ENCODE measurements at regions not wholly inside any gene's neighbourhood (a gene's known extent, or its start where the extent isn't known, plus 50 kb on each side); places are given as distances from the start of the nearest gene placed in this dataset.

DNA sequence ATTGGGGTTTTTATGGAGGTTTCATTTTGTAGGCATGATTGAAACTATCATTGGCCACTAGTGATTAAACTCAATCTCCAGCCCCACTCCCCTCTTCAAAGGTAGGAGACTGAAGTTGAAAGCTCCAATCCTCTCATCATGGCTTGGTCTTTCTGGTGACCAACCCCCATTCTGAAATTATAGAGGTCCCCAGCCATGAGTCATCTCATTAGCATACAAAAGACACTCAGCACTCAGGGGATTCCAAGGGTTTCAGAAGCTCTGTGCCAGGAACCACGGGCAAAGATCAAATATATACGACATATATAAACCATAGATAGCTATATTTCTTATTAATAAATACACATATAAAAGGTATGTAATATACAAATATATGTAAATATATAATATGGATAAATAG, 256.0 kb upstream of the POU3F3 start:
- TF ChIP-seq RNF2 (IDR thresholded peaks at IDR 0.05; ENCODE audit: borderline replicate concordance, low read depth) (no peak), POLR2A (IDR thresholded peaks at IDR 0.05; ENCODE audit: low read length) (no peak), EP300 (IDR thresholded peaks at IDR 0.05) (no peak), NFE2L2 (conservative IDR thresholded peaks at IDR 0.05; ENCODE audit: low read length) (no peak), MAZ (IDR thresholded peaks at IDR 0.05; ENCODE audit: borderline replicate concordance, low read depth, low read length) (no peak), CEBPB (IDR thresholded peaks at IDR 0.05) (no peak), MAFK (IDR thresholded peaks at IDR 0.05; ENCODE audit: partially characterized antibody) (no peak), ESRRA (IDR thresholded peaks at IDR 0.05; ENCODE audit: borderline replicate concordance, low read length) (no peak)
- TF ChIP-seq, protein P1, sequence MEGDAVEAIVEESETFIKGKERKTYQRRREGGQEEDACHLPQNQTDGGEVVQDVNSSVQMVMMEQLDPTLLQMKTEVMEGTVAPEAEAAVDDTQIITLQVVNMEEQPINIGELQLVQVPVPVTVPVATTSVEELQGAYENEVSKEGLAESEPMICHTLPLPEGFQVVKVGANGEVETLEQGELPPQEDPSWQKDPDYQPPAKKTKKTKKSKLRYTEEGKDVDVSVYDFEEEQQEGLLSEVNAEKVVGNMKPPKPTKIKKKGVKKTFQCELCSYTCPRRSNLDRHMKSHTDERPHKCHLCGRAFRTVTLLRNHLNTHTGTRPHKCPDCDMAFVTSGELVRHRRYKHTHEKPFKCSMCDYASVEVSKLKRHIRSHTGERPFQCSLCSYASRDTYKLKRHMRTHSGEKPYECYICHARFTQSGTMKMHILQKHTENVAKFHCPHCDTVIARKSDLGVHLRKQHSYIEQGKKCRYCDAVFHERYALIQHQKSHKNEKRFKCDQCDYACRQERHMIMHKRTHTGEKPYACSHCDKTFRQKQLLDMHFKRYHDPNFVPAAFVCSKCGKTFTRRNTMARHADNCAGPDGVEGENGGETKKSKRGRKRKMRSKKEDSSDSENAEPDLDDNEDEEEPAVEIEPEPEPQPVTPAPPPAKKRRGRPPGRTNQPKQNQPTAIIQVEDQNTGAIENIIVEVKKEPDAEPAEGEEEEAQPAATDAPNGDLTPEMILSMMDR (IDR thresholded peaks at IDR 0.05): no peak
- TF ChIP-seq, protein P2, sequence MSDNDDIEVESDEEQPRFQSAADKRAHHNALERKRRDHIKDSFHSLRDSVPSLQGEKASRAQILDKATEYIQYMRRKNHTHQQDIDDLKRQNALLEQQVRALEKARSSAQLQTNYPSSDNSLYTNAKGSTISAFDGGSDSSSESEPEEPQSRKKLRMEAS (IDR thresholded peaks at IDR 0.05): no peak
- TF ChIP-seq, protein P3, sequence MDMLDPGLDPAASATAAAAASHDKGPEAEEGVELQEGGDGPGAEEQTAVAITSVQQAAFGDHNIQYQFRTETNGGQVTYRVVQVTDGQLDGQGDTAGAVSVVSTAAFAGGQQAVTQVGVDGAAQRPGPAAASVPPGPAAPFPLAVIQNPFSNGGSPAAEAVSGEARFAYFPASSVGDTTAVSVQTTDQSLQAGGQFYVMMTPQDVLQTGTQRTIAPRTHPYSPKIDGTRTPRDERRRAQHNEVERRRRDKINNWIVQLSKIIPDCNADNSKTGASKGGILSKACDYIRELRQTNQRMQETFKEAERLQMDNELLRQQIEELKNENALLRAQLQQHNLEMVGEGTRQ (IDR thresholded peaks at IDR 0.05): no peak
